ENCODE measurements at regions not wholly inside any gene's neighbourhood (a gene's known extent, or its start where the extent isn't known, plus 50 kb on each side); places are given as distances from the start of the nearest gene placed in this dataset.

DNA sequence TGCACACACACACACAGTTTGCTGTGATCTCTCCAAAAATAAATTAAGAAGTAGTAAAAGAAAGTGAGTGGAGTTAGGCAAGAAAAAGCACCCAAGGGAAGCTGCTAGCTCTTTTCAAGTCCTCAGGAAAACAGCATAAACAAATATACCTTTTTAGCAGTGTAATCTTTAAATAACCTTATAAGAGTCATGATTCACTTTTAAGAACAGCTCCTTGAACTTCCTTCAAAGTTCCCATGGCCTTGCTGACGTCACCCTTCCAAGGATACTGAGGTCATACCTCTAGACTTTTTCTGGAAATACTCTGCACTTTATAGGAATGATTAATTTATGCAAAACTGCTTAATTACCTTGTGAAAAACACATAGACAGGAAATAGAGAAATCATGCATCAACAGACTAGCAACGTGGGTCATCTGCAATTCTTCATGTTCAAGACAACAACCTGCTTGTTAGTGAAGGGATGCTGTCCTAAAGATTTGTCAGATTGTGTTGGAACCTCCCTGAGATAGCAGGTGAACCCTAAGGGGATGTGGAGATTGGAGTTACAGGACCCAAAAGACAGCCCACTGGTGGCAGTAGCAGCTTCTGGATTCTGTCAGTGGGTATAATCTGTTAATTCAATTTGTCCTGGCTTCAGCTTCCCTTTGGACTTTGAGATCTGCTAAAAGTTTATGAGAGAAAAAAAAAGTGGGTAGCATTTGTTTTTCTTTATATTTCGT, 229.0 kb downstream of the ELAVL2 start:
- no peak for TF ChIP-seq POLR2AphosphoS5 (IDR thresholded peaks at IDR 0.05)
- TF ChIP-seq, protein P1, sequence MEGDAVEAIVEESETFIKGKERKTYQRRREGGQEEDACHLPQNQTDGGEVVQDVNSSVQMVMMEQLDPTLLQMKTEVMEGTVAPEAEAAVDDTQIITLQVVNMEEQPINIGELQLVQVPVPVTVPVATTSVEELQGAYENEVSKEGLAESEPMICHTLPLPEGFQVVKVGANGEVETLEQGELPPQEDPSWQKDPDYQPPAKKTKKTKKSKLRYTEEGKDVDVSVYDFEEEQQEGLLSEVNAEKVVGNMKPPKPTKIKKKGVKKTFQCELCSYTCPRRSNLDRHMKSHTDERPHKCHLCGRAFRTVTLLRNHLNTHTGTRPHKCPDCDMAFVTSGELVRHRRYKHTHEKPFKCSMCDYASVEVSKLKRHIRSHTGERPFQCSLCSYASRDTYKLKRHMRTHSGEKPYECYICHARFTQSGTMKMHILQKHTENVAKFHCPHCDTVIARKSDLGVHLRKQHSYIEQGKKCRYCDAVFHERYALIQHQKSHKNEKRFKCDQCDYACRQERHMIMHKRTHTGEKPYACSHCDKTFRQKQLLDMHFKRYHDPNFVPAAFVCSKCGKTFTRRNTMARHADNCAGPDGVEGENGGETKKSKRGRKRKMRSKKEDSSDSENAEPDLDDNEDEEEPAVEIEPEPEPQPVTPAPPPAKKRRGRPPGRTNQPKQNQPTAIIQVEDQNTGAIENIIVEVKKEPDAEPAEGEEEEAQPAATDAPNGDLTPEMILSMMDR (IDR thresholded peaks at IDR 0.05) = no peak
- no peak for TF ChIP-seq POLR2A (IDR thresholded peaks at IDR 0.05)
- no peak for TF ChIP-seq EP300 (IDR thresholded peaks at IDR 0.05)
